Lower lobe of right lung (tissue), 2 donors: ENCODE measurements at regions not wholly inside any gene's neighbourhood (a gene's known extent, or its start where the extent isn't known, plus 50 kb on each side); places are given as distances from the start of the nearest gene placed in this dataset.

ENCODE experiments used
- ATAC-seq, 2 donors: fragments of 200-7000 bp; cut with Tn5 transposase; one replicate each; pipeline ENCODE4 v1.9.1; 2020 to 2022; ENCODE audit warnings: mild to moderate bottlenecking in 2 of 2, moderate library complexity in 2 of 2
- DNase-seq: peaks from one replicate; pipeline ENCODE4 v3.0.0-alpha.2; 2020
- H3K27ac ChIP-seq: fragments of 200-600 bp; one replicate; pipeline ENCODE4 v1.8.0; 2022
- H3K27me3 ChIP-seq: fragments of 200-600 bp; one replicate; pipeline ENCODE4 v1.8.0; 2022; ENCODE audit warnings: low read depth
- H3K36me3 ChIP-seq: fragments of 200-600 bp; one replicate; pipeline ENCODE4 v1.8.0; 2022; ENCODE audit warnings: mild to moderate bottlenecking
- H3K4me1 ChIP-seq: fragments of 200-600 bp; one replicate; pipeline ENCODE4 v1.8.0; 2022
- H3K4me3 ChIP-seq: fragments of 200-600 bp; one replicate; pipeline ENCODE4 v1.8.0; 2022; ENCODE audit warnings: mild to moderate bottlenecking
- H3K9me3 ChIP-seq: fragments of 200-600 bp; one replicate; pipeline ENCODE4 v1.8.0; 2022
- CTCF ChIP-seq: fragments of 200-600 bp; IDR thresholded peaks from one replicate; pipeline ENCODE4 v1.8.0; 2022; ENCODE audit warnings: antibody characterized with exemption, mild to moderate bottlenecking
- intact Hi-C: fragments of 100-400 bp; cut with DNase I; formaldehyde crosslinking; loops from one replicate; pipeline ENCODE4 v1.11.0; 2022
- donor health status: DM: no; HTN: yes; CAD: no; lungs with severe emphysema.

GRCh38 chr1:191913260-191913977 lies 244.8 kb upstream of the RGS18 start:
- H3K4me3 ChIP-seq: no peak overlapping the region
- no peaks in the 10 kb centered on the region for H3K36me3 ChIP-seq
- H3K4me1 ChIP-seq: no peaks in the 10 kb centered on the region
- H3K27me3 ChIP-seq: no peaks in the 10 kb centered on the region
- ATAC-seq (no peak), DNase-seq (no peak)
- intact Hi-C loops: no loop called here
- no peaks in the 10 kb centered on the region for H3K9me3 ChIP-seq
- no peak overlapping the region for H3K27ac ChIP-seq
- no peak for TF ChIP-seq CTCF

GRCh38 chr1:191929383-191929782 lies 228.9 kb upstream of the RGS18 start:
- intact Hi-C loops: no loop called here
- no peak for DNase-seq

GRCh38 chr1:191943684-191944083 lies 214.6 kb upstream of the RGS18 start:
- DNase-seq: no peak

More at GRCh38 chr1:191929383-191929782, 228.9 kb upstream of the RGS18 start:
- H3K27me3 ChIP-seq: no peaks in the 10 kb centered on the region
- ATAC-seq: no peak
- H3K9me3 ChIP-seq: no peaks in the 10 kb centered on the region
- no peaks in the 10 kb centered on the region for H3K36me3 ChIP-seq
- no peak overlapping the region for H3K4me3 ChIP-seq
- no peaks in the 10 kb centered on the region for H3K4me1 ChIP-seq
- no peak for TF ChIP-seq CTCF
- H3K27ac ChIP-seq: no peak overlapping the region

GRCh38 chr1:191953526-191953925 lies 204.7 kb upstream of the RGS18 start:
- intact Hi-C loops: no loop called here
- no peak overlapping the region for H3K4me3 ChIP-seq
- TF ChIP-seq CTCF: no peak
- DNase-seq: no peak
- H3K27me3 ChIP-seq: no peaks in the 10 kb centered on the region
- H3K4me1 ChIP-seq: no peaks in the 10 kb centered on the region
- no peak for ATAC-seq
- no peaks in the 10 kb centered on the region for H3K36me3 ChIP-seq
- no peaks in the 10 kb centered on the region for H3K9me3 ChIP-seq
- no peak overlapping the region for H3K27ac ChIP-seq

More at GRCh38 chr1:191943684-191944083, 214.6 kb upstream of the RGS18 start:
- Histone ChIP-seq H3K36me3 (no peaks in the 10 kb centered on the region), H3K4me1 (no peaks in the 10 kb centered on the region), H3K27me3 (no peaks in the 10 kb centered on the region), H3K27ac (no peak overlapping the region), H3K9me3 (no peaks in the 10 kb centered on the region), H3K4me3 (no peak overlapping the region)
- TF ChIP-seq CTCF: no peak
- no peak for ATAC-seq
- intact Hi-C loops: no loop called here

- Histone ChIP-seq H3K36me3 (no peaks in the 10 kb centered on the region), H3K4me3 (no peak overlapping the region), H3K9me3 (no peaks in the 10 kb centered on the region), H3K4me1 (no peaks in the 10 kb centered on the region), H3K27me3 (no peaks in the 10 kb centered on the region), H3K27ac (no peak overlapping the region)
- DNase-seq (no peak), ATAC-seq (no peak)
- no peak for TF ChIP-seq CTCF
- intact Hi-C loops: no loop called here
These were observed 198.4 kb upstream of the RGS18 start for GRCh38 chr1:191959856-191960255.
